GM23338 (cell line): ENCODE measurements at regions not wholly inside any gene's neighbourhood (a gene's known extent, or its start where the extent isn't known, plus 50 kb on each side); places are given as distances from the start of the nearest gene placed in this dataset.

Experiments used
- ATAC-seq: fragments of 200-7000 bp; cut with Tn5 transposase; 3 replicates; pipeline ENCODE4 v1.9.1; 2020
- DNase-seq: peaks from one replicate; pipeline ENCODE4 v3.0.0-alpha.2; 2015; ENCODE audit warnings: low spot score
- H2AFZ ChIP-seq: fragments of 200-600 bp; sonication (generic); 2 replicates; pipeline ENCODE4 v1.8.0; 2016; ENCODE audit warnings: antibody characterized with exemption, mild to moderate bottlenecking, moderate library complexity
- H3F3A ChIP-seq: fragments of 200-600 bp; sonication (generic); replicated peaks from 2 replicates; pipeline ENCODE4 v1.8.0; 2017; ENCODE audit warnings: antibody characterized with exemption, mixed run types, low read depth
- H3K27ac ChIP-seq: fragments of 200-600 bp; sonication (generic); 2 replicates; pipeline ENCODE4 v1.6.1; 2016; ENCODE audit warnings: low read depth
- H3K27me3 ChIP-seq: fragments of 200-600 bp; sonication (generic); 2 replicates; pipeline ENCODE4 v1.8.0; 2016; ENCODE audit warnings: mild to moderate bottlenecking, mixed run types, moderate library complexity; ENCODE audit not compliant: insufficient read depth
- H3K36me3 ChIP-seq: fragments of 200-600 bp; sonication (generic); 2 replicates; pipeline ENCODE4 v1.8.0; 2016; ENCODE audit warnings: mild to moderate bottlenecking; ENCODE audit not compliant: insufficient read depth
- H3K4me1 ChIP-seq: fragments of 200-600 bp; sonication (generic); 2 replicates; pipeline ENCODE4 v1.8.0; 2016; ENCODE audit warnings: mild to moderate bottlenecking, moderate library complexity; ENCODE audit not compliant: insufficient read depth
- H3K4me2 ChIP-seq: fragments of 200-600 bp; sonication (generic); 2 replicates; pipeline ENCODE4 v1.7.1; 2017; ENCODE audit warnings: mixed run types
- H3K4me3 ChIP-seq: fragments of 200-600 bp; sonication (generic); 2 replicates; pipeline ENCODE4 v1.6.1; 2016; ENCODE audit warnings: mixed run types
- H3K79me2 ChIP-seq: fragments of 200-600 bp; sonication (generic); replicated peaks from 2 replicates; pipeline ENCODE4 v1.8.0; 2017; ENCODE audit warnings: mild to moderate bottlenecking; ENCODE audit not compliant: insufficient read depth
- H3K9me2 ChIP-seq: fragments of 200-600 bp; sonication (generic); 2 replicates; pipeline ENCODE4 v1.8.0; 2017; ENCODE audit not compliant: insufficient read depth
- H4K20me1 ChIP-seq: fragments of 200-600 bp; sonication (generic); replicated peaks from 2 replicates; pipeline ENCODE4 v1.8.0; 2017; ENCODE audit warnings: mild to moderate bottlenecking; ENCODE audit not compliant: insufficient read depth
- H3K27ac Mint-ChIP-seq: 2 replicates; pipeline ENCODE4 v1.8.0; 2020; ENCODE audit warnings: inconsistent platforms, mild to moderate bottlenecking, moderate library complexity, mixed read lengths
- H3K27me3 Mint-ChIP-seq: 3 replicates; pipeline ENCODE4 v1.8.0; 2022; ENCODE audit warnings: low read depth, mild to moderate bottlenecking, moderate library complexity, mixed read lengths, inconsistent platforms; ENCODE audit not compliant: insufficient read depth, poor library complexity
- H3K36me3 Mint-ChIP-seq: 3 replicates; pipeline ENCODE4 v1.8.0; 2021; ENCODE audit warnings: low read depth, mild to moderate bottlenecking, inconsistent platforms, moderate library complexity, mixed read lengths
- H3K4me1 Mint-ChIP-seq: 3 replicates; pipeline ENCODE4 v1.8.0; 2020; ENCODE audit warnings: mild to moderate bottlenecking, inconsistent platforms, mixed read lengths
- H3K4me3 Mint-ChIP-seq: 3 replicates; pipeline ENCODE4 v1.8.0; 2021; ENCODE audit warnings: moderate library complexity, mild to moderate bottlenecking, inconsistent platforms, mixed read lengths
- H3K9me3 Mint-ChIP-seq: 3 replicates; pipeline ENCODE4 v1.8.0; 2020; ENCODE audit warnings: moderate library complexity, mild to moderate bottlenecking, inconsistent platforms, mixed read lengths
- EZH2phosphoT487 ChIP-seq: fragments of 200-600 bp; sonication (generic); IDR thresholded peaks from one replicate; pipeline ENCODE4 v1.8.1; 2018; ENCODE audit warnings: antibody characterized with exemption; ENCODE audit not compliant: unreplicated experiment
- POLR2AphosphoS5 ChIP-seq: IDR thresholded peaks from 2 replicates; pipeline ENCODE4 v1.6.1; 2016; ENCODE audit warnings: antibody characterized with exemption, low read depth
- ZNF462 ChIP-seq: fragments of 250-450 bp; sonication (Bioruptor Pico); IDR thresholded peaks from 2 replicates; pipeline ENCODE4 v1.5.0; 2020; ENCODE audit warnings: mild to moderate bottlenecking, moderate library complexity

- no peaks in the 10 kb centered on the region for H3K27me3 ChIP-seq
- no peak overlapping the region for H3K4me2 ChIP-seq
- H3F3A ChIP-seq: no peaks in the 10 kb centered on the region
- no peak for TF ChIP-seq EZH2phosphoT487
- TF ChIP-seq ZNF462: no peak
- H3K4me1 ChIP-seq: no peaks in the 10 kb centered on the region
- ATAC-seq (no peak), DNase-seq (no peak)
- no peaks in the 10 kb centered on the region for H3K4me1 Mint-ChIP-seq
- H3K36me3 ChIP-seq: no peaks in the 10 kb centered on the region
- H4K20me1 ChIP-seq: no peaks in the 10 kb centered on the region
- H3K27ac ChIP-seq: no peak overlapping the region
- H2AFZ ChIP-seq: no peak overlapping the region
- H3K4me3 ChIP-seq: no peak overlapping the region
- H3K9me2 ChIP-seq: no peaks in the 10 kb centered on the region
- H3K79me2 ChIP-seq: no peaks in the 10 kb centered on the region
- no peak overlapping the region for H3K4me3 Mint-ChIP-seq
- H3K9me3 Mint-ChIP-seq: no peaks in the 10 kb centered on the region
- peaks cover 6% of the 10 kb centered on the region for H3K27me3 Mint-ChIP-seq
- no peak overlapping the region for H3K27ac Mint-ChIP-seq
- H3K36me3 Mint-ChIP-seq: no peaks in the 10 kb centered on the region
Measured at GRCh38 chrX:40511258-40511657, 69.5 kb upstream of the ATP6AP2 start.

- no peak for TF ChIP-seq POLR2AphosphoS5
- H3K9me3 Mint-ChIP-seq: no peaks in the 10 kb centered on the region
Measured at GRCh38 chrX:40508560-40508959, 72.2 kb upstream of the ATP6AP2 start.

More at GRCh38 chrX:40508560-40508959, 72.2 kb upstream of the ATP6AP2 start:
- no peak for DNase-seq
- no peak overlapping the region for H3K27ac Mint-ChIP-seq
- Histone ChIP-seq H3K27ac (no peak overlapping the region), H3K4me3 (no peak overlapping the region), H3F3A (no peaks in the 10 kb centered on the region), H3K9me2 (no peaks in the 10 kb centered on the region), H3K4me2 (no peak overlapping the region), H3K79me2 (no peaks in the 10 kb centered on the region), H2AFZ (no peak overlapping the region), H3K36me3 (no peaks in the 10 kb centered on the region), H3K27me3 (no peaks in the 10 kb centered on the region), H4K20me1 (no peaks in the 10 kb centered on the region), H3K4me1 (0 out of 2 replicates have a peak, but pooled peaks cover 3% of the 10 kb centered on the region)
- ATAC-seq: no peak
- H3K4me3 Mint-ChIP-seq: no peak overlapping the region
- no peaks in the 10 kb centered on the region for H3K27me3 Mint-ChIP-seq
- H3K36me3 Mint-ChIP-seq: no peaks in the 10 kb centered on the region
- peaks cover 7% of the 10 kb centered on the region; the same call in 2 of the 3 replicates for H3K4me1 Mint-ChIP-seq
